MG63 (cell line): ENCODE measurements at regions not wholly inside any gene's neighbourhood (a gene's known extent, or its start where the extent isn't known, plus 50 kb on each side); places are given as distances from the start of the nearest gene placed in this dataset.

Experiments
- DNase-seq: peaks from one replicate; pipeline ENCODE4 v3.0.0-alpha.2; 2020
- H3K27me3 ChIP-seq: fragments of 250-450 bp; sonication (Bioruptor Pico); 2 replicates; pipeline ENCODE4 v1.5.1; 2020; ENCODE audit warnings: mild to moderate bottlenecking, moderate library complexity
- H3K36me3 ChIP-seq: fragments of 250-450 bp; sonication (Bioruptor Pico); 2 replicates; pipeline ENCODE4 v1.5.1; 2020; ENCODE audit warnings: mild to moderate bottlenecking, moderate library complexity
- H3K4me3 ChIP-seq: fragments of 250-450 bp; sonication (Bioruptor Pico); 2 replicates; pipeline ENCODE4 v1.5.1; 2020; ENCODE audit warnings: mild to moderate bottlenecking, moderate library complexity
- H3K9me3 ChIP-seq: fragments of 250-450 bp; sonication (Bioruptor Pico); 2 replicates; pipeline ENCODE4 v1.5.1; 2020; ENCODE audit warnings: mild to moderate bottlenecking, moderate library complexity

GRCh38 chr6:54613596-54613995 is 233.0 kb upstream of the FAM83B start:
- H3K27me3 ChIP-seq: no peaks in the 10 kb centered on the region
- no peaks in the 10 kb centered on the region for H3K36me3 ChIP-seq
- DNase-seq: no peak
- H3K9me3 ChIP-seq: no peaks in the 10 kb centered on the region
- H3K4me3 ChIP-seq: no peak overlapping the region

GRCh38 chr6:54614499-54615195 is 231.9 kb upstream of the FAM83B start:
- Histone ChIP-seq H3K9me3 (no peaks in the 10 kb centered on the region), H3K27me3 (no peaks in the 10 kb centered on the region), H3K36me3 (no peaks in the 10 kb centered on the region), H3K4me3 (no peak overlapping the region)
- peak; percentile 72 for DNase-seq

- Histone ChIP-seq H3K9me3 (no peaks in the 10 kb centered on the region), H3K27me3 (no peaks in the 10 kb centered on the region), H3K4me3 (no peak overlapping the region), H3K36me3 (no peaks in the 10 kb centered on the region)
- no peak for DNase-seq
These were observed 228.8 kb upstream of the FAM83B start for GRCh38 chr6:54617730-54618129.

- H3K4me3 ChIP-seq: no peak overlapping the region
- no peaks in the 10 kb centered on the region for H3K27me3 ChIP-seq
- H3K9me3 ChIP-seq: no peaks in the 10 kb centered on the region
- H3K36me3 ChIP-seq: no peaks in the 10 kb centered on the region
- no peak for DNase-seq
These were observed 228.0 kb upstream of the FAM83B start for GRCh38 chr6:54618572-54618971.

GRCh38 chr6:54619102-54619501 is 227.5 kb upstream of the FAM83B start:
- DNase-seq: no peak
- H3K27me3 ChIP-seq: no peaks in the 10 kb centered on the region
- no peaks in the 10 kb centered on the region for H3K36me3 ChIP-seq
- H3K4me3 ChIP-seq: no peak overlapping the region
- no peaks in the 10 kb centered on the region for H3K9me3 ChIP-seq

- Histone ChIP-seq H3K4me3 (no peak overlapping the region), H3K27me3 (no peaks in the 10 kb centered on the region), H3K9me3 (no peaks in the 10 kb centered on the region), H3K36me3 (no peaks in the 10 kb centered on the region)
- DNase-seq: no peak
These were observed 225.3 kb upstream of the FAM83B start for GRCh38 chr6:54621285-54621684.

- DNase-seq: no peak
- Histone ChIP-seq H3K36me3 (no peaks in the 10 kb centered on the region), H3K9me3 (no peaks in the 10 kb centered on the region), H3K27me3 (no peaks in the 10 kb centered on the region), H3K4me3 (no peak overlapping the region)
These were observed 222.4 kb upstream of the FAM83B start for GRCh38 chr6:54624216-54624615.

- no peaks in the 10 kb centered on the region for H3K27me3 ChIP-seq
- H3K36me3 ChIP-seq: no peaks in the 10 kb centered on the region
- no peak for DNase-seq
- H3K9me3 ChIP-seq: no peaks in the 10 kb centered on the region
- no peak overlapping the region for H3K4me3 ChIP-seq
These were observed 221.8 kb upstream of the FAM83B start for GRCh38 chr6:54624779-54625178.

GRCh38 chr6:54629131-54629530 is 217.4 kb upstream of the FAM83B start:
- Histone ChIP-seq H3K36me3 (no peaks in the 10 kb centered on the region), H3K9me3 (no peaks in the 10 kb centered on the region), H3K4me3 (no peak overlapping the region), H3K27me3 (no peaks in the 10 kb centered on the region)
- DNase-seq: no peak

GRCh38 chr6:54632984-54633565 is 213.5 kb upstream of the FAM83B start:
- Histone ChIP-seq H3K4me3 (no peak overlapping the region), H3K9me3 (no peaks in the 10 kb centered on the region), H3K27me3 (no peaks in the 10 kb centered on the region), H3K36me3 (no peaks in the 10 kb centered on the region)
- no peak for DNase-seq

- DNase-seq: no peak
- no peaks in the 10 kb centered on the region for H3K9me3 ChIP-seq
- no peaks in the 10 kb centered on the region for H3K36me3 ChIP-seq
- H3K27me3 ChIP-seq: no peaks in the 10 kb centered on the region
- H3K4me3 ChIP-seq: no peak overlapping the region
These were observed 213.0 kb upstream of the FAM83B start for GRCh38 chr6:54633601-54634000.

- Histone ChIP-seq H3K36me3 (no peaks in the 10 kb centered on the region), H3K27me3 (no peaks in the 10 kb centered on the region), H3K4me3 (no peak overlapping the region), H3K9me3 (no peaks in the 10 kb centered on the region)
- no peak for DNase-seq
These were observed 205.7 kb upstream of the FAM83B start for GRCh38 chr6:54640911-54641310.

GRCh38 chr6:54646069-54646950 is 200.3 kb upstream of the FAM83B start:
- H3K9me3 ChIP-seq: no peaks in the 10 kb centered on the region
- H3K36me3 ChIP-seq: no peaks in the 10 kb centered on the region
- H3K4me3 ChIP-seq: no peak overlapping the region
- DNase-seq: no peak
- H3K27me3 ChIP-seq: no peaks in the 10 kb centered on the region

- DNase-seq: no peak
- no peaks in the 10 kb centered on the region for H3K27me3 ChIP-seq
- no peaks in the 10 kb centered on the region for H3K36me3 ChIP-seq
- no peaks in the 10 kb centered on the region for H3K9me3 ChIP-seq
- H3K4me3 ChIP-seq: no peak overlapping the region
These were observed 199.5 kb upstream of the FAM83B start for GRCh38 chr6:54646951-54647664.

GRCh38 chr6:54654381-54654780 is 192.2 kb upstream of the FAM83B start:
- no peaks in the 10 kb centered on the region for H3K9me3 ChIP-seq
- no peak overlapping the region for H3K4me3 ChIP-seq
- no peak for DNase-seq
- no peaks in the 10 kb centered on the region for H3K36me3 ChIP-seq
- no peaks in the 10 kb centered on the region for H3K27me3 ChIP-seq

- Histone ChIP-seq H3K4me3 (no peak overlapping the region), H3K9me3 (no peaks in the 10 kb centered on the region), H3K36me3 (no peaks in the 10 kb centered on the region), H3K27me3 (no peaks in the 10 kb centered on the region)
- no peak for DNase-seq
These were observed 191.4 kb upstream of the FAM83B start for GRCh38 chr6:54655162-54655561.

- Histone ChIP-seq H3K27me3 (no peaks in the 10 kb centered on the region), H3K9me3 (no peaks in the 10 kb centered on the region), H3K36me3 (no peaks in the 10 kb centered on the region), H3K4me3 (no peak overlapping the region)
- DNase-seq: no peak
These were observed 181.3 kb upstream of the FAM83B start for GRCh38 chr6:54665278-54665677.
